GM12891 (cell line): ENCODE measurements at regions not wholly inside any gene's neighbourhood (a gene's known extent, or its start where the extent isn't known, plus 50 kb on each side); places are given as distances from the start of the nearest gene placed in this dataset.

ENCODE experiments used
- POLR2A ChIP-seq: IDR thresholded peaks from 2 replicates; pipeline ENCODE4 v1.6.1; 2011; ENCODE audit warnings: low read depth, low read length, control low read depth
- POLR2AphosphoS5 ChIP-seq: IDR thresholded peaks from 2 replicates; pipeline ENCODE4 v1.6.1; 2011; ENCODE audit warnings: low read depth, low read length, control low read depth
- TAF1 ChIP-seq: IDR thresholded peaks from 2 replicates; pipeline ENCODE4 v1.6.1; 2011; ENCODE audit warnings: low read depth, low read length, control low read depth

DNA sequence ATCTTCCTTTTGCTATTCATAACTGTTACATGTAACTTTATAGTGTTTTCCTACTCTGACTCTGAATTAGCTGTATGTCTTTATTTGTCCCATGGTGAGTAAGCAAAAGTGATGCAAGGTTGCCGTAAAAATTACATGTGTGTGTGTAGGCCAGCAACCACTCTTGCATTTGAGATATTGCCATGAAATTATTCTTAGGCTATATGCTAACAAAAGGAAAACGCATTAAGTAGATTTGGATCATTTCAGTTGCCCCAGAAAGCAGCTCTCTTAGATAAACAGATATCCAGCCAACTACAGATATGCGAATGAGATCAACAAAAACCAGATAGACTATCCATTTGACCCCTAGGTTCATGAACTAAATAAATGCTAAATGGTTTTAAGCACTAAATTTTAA lies 73.6 kb downstream of the CYLC2 start:
- TF ChIP-seq POLR2AphosphoS5 (no peak), TAF1 (no peak), POLR2A (no peak)
